ENCODE measurements at regions not wholly inside any gene's neighbourhood (a gene's known extent, or its start where the extent isn't known, plus 50 kb on each side); places are given as distances from the start of the nearest gene placed in this dataset.
"Not testable (repeated sequence)": the region's sequence is repeated elsewhere in the genome, so short reads cannot be mapped to it uniquely, and the experiment has no call there.

GRCh38 chr11:29628609-29629008 is 388.2 kb downstream of the KCNA4 start:
- no peak for DNase-seq (ENCODE audit: low spot score)

DNA sequence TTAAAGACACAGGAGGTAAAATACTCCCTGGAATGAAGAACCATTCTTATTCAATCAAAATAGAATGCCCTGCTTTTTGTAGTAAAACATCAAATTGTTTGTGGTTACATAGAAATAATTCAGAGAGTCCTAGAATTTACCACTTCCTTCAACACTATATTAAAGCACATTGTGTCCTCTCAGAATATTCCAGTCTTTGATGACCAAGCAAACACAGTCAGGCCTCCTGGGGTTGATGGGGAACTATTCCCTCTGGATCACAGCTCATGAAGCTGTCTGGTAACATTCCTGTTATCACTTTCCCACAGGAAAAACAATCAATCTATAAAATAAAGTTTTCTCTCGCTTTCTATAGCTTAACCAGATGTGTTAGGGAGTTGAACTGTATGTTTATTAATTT is 389.3 kb downstream of the KCNA4 start:
- no peak for DNase-seq (ENCODE audit: low spot score)

DNA sequence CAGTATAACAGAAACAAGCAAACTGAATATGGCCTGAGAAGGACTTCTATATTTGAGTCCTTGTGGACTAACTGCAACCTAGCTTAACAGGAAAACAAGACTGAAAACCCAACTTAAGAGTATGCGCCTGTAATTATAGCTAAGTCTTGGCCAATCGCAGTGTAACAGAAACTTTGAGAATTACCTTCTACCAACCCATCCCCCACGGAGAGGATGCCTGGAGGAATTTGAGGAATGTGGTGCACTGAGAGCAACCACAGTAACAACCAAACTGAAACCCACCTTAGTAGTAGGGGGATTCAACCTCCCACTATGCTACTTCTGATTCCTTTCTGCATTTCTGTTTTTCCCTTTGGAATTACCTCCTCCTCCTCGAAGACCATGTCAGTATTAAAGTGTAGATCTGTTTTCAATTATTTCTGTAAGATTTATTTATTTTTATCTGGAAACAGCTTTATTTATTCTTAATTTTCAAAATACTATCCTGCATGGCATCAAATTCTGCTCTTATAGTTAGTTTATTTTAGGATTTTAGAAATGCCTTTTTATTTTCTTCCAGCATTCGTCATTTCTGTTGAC is 393.6 kb downstream of the KCNA4 start:
- DNase-seq (ENCODE audit: low spot score), result no peak

- no peak for DNase-seq (ENCODE audit: low spot score)
These were observed 400.2 kb downstream of the KCNA4 start for GRCh38 chr11:29616611-29617010.

DNA sequence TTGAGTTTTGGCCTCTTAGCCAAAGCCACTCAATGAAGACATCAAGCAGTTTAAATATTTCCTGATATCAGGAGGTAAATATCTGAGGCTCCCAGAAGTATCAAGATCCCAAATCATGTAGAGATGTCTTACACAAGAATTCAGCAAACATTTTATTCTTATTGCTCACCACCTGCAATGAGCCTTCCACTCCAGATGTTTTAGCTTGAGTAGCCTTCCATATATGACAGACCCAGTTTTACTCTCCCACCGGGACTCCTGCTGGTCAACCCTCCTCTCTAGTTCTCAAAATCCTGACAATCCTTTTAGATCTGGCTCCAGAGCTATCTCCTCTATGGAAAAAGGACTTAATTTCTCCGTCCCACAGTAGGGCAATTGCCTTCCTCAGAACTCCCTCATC is 404.4 kb downstream of the KCNA4 start:
- no peak for DNase-seq (ENCODE audit: low spot score)

GRCh38 chr11:29606330-29607031 is 410.3 kb downstream of the KCNA4 start:
- DNase-seq (ENCODE audit: low spot score), result no peak

DNA sequence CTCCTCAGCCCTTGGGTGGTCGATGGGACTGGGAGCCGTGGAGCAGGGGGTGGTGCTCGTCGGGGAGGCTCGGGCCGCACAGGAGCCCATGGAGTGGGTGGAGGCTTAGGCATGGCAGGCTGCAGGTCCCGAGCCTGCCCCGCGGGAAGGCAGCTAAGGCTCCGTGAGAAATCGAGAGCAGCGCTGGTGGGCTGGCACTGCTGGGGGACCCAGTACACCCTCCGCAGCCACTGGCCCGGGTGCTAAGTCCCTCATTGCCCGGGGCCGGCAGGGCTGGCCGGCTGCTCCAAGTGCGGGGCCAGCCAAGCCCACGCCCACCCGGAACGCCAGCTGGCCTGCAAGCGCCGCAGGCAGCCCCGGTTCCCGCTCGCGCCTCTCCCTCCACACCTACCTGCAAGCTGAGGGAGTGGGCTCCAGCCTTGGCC is 416.7 kb downstream of the KCNA4 start:
- not testable (repeated sequence) for DNase-seq (ENCODE audit: low spot score)

DNA sequence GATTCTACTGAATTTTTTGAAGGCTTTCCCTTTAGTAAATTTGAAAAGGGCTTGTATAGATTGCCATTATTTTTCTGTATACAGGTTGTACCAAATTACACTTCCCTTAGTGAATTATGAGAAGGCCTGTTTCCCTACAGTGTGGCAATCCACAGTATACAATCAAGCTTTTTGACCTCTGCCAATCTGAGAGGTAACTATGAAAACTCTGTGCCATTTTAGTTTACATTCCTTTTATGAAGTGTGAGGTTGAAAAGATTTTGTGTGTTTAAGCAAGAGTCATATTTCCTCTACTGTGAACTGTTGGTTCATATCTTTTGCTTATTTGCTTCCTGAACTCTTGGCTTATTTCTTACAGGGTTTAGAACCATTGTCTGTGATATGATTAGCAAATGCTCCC is 432.5 kb downstream of the KCNA4 start:
- no peak for DNase-seq (ENCODE audit: low spot score)

DNA sequence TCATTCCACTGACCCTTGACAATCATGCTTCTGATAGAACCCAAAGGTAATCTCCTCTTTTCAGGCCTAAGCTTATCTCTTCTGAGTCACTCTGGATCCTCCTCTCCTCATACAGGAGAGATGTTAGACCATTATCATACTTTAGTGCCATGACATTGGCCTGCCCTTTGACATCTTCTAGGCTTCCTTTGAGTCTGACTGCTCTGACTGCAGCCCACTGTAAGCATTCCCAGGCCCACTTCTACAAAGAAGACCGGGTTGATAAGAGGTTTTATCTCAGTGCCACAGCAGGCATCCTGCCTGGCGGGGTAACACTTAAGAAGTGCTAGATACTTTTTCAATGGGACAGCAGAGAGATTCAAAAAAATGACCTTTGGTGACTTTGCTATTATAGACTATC is 438.0 kb downstream of the KCNA4 start:
- no peak for DNase-seq (ENCODE audit: low spot score)

GRCh38 chr11:29564486-29564885 is 452.3 kb downstream of the KCNA4 start:
- DNase-seq (ENCODE audit: low spot score), result no peak

- no peak for DNase-seq (ENCODE audit: low spot score)
These were observed 454.6 kb downstream of the KCNA4 start for GRCh38 chr11:29562183-29562582.

DNA sequence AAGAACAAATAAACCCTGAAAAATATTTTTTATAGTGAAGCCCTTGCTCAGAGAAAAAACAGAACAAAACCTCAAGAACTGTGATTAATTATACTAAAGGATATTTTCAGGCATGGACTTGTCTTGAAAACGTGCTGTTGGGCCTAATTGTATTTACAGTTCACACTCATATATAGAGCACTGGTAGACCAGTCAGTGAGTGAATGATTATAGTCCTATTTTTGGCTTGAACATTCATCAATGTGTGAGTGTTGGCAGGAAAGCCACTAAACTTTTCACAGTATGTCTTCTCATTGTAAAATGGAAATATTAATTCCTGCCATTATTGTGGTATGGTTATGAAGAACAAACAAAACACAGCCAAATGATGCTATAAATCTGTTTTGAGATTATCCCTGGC is 462.8 kb downstream of the KCNA4 start:
- DNase-seq (ENCODE audit: low spot score), result no peak

DNA sequence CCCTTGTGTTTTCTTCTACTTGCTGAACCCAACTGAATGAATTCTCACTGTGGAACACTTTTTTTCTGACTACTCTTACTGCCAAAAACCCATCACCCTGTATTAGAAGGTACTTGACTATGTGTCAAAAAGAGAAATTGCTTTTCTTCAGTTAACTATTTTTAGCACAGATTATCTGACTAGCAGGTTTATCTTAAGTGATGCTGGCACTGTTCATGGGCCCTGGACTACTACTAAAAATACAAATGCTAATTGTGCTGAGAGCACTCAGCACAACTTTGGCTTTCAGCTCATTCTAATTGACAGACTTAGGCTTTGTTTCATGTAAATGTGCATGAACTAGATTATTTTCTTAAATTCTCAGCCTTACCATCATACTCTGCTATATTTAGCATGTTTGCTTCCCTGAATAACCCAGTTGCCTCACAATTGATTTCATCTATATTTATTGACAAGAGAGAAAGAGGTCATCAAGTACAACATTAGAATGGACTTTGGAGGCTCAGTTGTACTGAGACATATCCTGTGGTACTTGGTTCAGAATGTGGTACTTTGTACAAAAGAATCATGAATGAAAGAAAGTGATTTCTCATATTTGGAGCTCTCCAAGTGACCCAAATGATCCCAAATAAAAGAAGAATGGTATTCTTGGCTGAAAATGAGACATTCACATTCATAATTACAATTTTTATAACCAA is 478.3 kb downstream of the KCNA4 start:
- DNase-seq (ENCODE audit: low spot score), result no peak

GRCh38 chr11:29534836-29535235 is 482.0 kb downstream of the KCNA4 start:
- no peak for DNase-seq (ENCODE audit: low spot score)

DNA sequence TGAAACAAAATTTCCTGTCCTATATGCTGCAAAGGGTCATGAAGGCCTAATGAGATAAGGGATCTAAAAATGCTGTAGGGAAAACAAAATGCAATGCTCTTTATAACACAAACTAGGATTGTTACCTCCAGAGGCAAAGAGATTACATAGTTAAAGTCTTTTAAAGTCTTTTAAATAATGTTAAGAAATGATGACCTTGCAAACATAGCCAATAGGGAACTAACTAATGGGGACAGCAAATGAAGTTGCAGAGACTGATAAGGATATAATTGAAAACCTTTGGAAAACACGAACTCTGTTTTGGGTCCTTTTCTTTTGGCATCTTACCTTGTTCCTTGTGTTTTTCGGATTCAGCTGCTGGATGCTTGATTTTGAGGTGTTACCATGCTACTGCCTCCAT is 485.9 kb downstream of the KCNA4 start:
- no peak for DNase-seq (ENCODE audit: low spot score)

- DNase-seq (ENCODE audit: low spot score), result no peak
These were observed 489.4 kb downstream of the KCNA4 start for GRCh38 chr11:29527391-29527936.

DNA sequence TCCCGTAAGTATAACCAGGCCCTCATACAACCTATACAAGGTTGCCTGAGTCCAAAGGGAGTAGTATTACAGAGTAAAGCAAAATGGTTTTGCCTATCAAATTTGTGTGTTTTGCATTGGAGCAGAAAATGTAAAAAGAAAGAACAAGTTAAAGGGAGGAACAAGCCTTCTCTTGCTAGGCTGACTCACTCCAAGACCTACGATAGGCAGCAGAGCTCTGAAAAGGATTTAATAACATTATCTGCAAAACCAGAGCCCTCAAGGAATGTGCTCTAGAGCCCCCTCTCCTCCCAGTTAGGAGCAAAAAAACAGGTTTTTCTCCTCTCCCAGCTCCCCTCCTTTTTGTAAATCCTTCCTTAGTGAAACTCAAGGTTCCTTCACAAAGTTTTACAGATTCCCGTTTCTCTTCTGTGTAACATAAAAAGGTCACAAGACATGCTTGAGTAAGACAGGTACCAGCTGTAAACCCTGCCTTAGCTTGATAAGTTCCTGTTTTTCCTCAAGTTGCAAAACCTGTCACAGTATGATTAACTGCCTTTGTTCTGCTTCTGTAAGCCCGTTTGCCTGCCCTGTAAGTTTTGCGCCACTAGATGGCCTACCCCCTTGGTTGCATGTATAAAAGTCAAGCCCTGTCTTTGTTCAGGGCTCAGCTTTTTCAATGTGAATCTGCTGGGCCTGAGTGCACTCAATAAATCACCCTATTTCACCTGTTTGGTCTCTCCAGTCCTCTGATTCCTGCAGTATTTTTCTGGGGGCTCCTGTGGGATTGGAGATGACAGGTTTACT is 498.2 kb downstream of the KCNA4 start:
- no peak for DNase-seq (ENCODE audit: low spot score)

GRCh38 chr11:29511394-29511793 is 505.4 kb downstream of the KCNA4 start:
- DNase-seq (ENCODE audit: low spot score), result no peak

- no peak for DNase-seq (ENCODE audit: low spot score)
These were observed 509.5 kb downstream of the KCNA4 start for GRCh38 chr11:29507376-29507775.

DNA sequence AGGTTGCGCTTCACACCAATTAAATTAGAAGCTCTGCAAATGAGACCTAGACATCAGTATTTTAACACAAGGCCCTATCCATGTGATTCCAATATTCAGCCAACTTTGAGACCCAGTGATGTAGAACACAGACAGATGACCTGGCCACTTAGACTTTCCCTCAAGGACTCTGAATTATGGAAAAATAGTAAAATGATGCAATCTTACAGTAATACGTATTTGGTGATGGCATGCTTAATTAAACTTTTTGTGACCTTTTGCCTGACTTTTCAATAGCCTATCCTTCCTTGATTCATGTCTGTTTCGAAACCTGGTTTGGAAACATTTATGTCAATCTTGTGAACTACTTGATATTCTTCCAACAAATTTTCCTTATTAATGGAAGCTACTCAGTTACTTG is 521.2 kb downstream of the KCNA4 start:
- no peak for DNase-seq (ENCODE audit: low spot score)

DNA sequence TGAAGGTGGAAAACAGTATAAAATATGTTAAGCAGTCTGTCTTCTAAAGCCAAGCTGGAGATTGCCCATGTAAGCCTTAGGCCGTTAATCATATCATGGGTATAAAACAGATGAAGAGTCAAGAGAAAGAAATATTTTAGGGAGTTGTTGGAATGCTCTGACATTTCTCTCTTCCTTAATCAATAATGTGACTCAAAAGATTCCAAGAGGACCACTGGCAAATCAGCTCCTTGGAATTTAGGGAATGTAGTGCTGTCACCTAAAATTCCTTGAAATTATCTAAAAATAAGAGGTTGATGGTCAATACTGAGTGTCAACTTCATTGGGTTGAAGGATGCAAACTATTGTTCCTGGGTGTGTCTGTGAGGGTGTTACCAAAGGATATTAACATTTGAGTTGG is 525.9 kb downstream of the KCNA4 start:
- DNase-seq (ENCODE audit: low spot score), result no peak

GRCh38 chr11:29486301-29486700 is 530.5 kb downstream of the KCNA4 start:
- DNase-seq (ENCODE audit: low spot score), result no peak

All from Ammon's horn (tissue), 1 donor.